AG10803 (cell line): ENCODE measurements at regions not wholly inside any gene's neighbourhood (a gene's known extent, or its start where the extent isn't known, plus 50 kb on each side); places are given as distances from the start of the nearest gene placed in this dataset.

Experiments
- DNase-seq: peaks from one replicate; pipeline ENCODE4 v3.0.0; 2010; ENCODE audit warnings: low read depth
- H3K4me3 ChIP-seq: 2 replicates; pipeline ENCODE4 v1.5.1; 2011; ENCODE audit warnings: mild to moderate bottlenecking, low read length, control low read depth
- CTCF ChIP-seq: conservative IDR thresholded peaks from 2 replicates; pipeline ENCODE4 v1.5.1; 2011; ENCODE audit warnings: mild to moderate bottlenecking, low read length, control low read depth, inconsistent platforms

GRCh38 chr7:9978106-9979064 is 995.3 kb upstream of the PHF14 start:
- no peak for DNase-seq
- TF ChIP-seq CTCF: no peak

GRCh38 chr7:9981742-9982349 is 991.8 kb upstream of the PHF14 start:
- no peak for TF ChIP-seq CTCF
- no peak overlapping the region for H3K4me3 ChIP-seq
- DNase-seq: no peak

More at GRCh38 chr7:9978106-9979064, 995.3 kb upstream of the PHF14 start:
- H3K4me3 ChIP-seq: no peak overlapping the region

DNA sequence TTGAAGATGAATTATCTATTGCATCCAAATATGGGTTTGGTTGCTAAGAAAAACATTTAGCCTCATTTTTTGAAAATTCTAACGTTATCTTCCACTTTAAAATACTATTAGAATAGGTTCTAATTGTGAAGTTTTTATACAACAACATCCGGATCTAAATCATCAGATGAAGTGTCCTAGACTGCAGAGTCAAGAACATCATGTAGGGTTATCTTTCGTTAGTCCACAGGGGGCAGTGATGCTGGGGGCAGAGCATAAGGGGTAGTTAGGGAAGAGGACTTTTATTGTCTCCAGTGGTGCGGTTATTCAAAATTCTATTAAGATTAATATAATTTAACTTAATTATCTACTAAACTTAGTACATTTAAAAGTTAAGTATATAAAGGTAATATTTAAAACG is 990.6 kb upstream of the PHF14 start:
- no peak for DNase-seq
- H3K4me3 ChIP-seq: no peak overlapping the region
- no peak for TF ChIP-seq CTCF

DNA sequence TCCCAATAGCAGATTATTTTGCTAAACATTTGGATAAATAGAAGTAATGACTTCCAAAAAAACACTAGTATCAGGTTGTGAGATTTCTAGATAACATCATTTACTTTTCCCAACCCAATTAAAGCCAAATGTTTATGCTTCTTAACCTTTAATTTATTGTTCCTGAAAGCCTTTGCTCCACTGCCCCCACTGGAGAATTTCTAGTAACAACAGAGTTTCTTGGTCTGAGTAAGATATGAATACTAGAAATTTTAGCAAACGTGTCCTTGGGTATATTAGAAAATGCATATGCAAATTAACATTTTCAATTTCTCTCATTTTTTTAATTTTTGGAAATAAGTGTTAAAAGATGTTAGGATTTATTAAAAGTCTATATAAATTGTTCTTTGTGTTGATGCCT is 958.0 kb upstream of the PHF14 start:
- no peak overlapping the region for H3K4me3 ChIP-seq
- no peak for DNase-seq
- TF ChIP-seq CTCF: no peak

- no peak for DNase-seq
- no peak overlapping the region for H3K4me3 ChIP-seq
- no peak for TF ChIP-seq CTCF
Observed at GRCh38 chr7:10022480-10022879, 951.2 kb upstream of the PHF14 start.

- H3K4me3 ChIP-seq: no peak overlapping the region
- no peak for TF ChIP-seq CTCF
- no peak for DNase-seq
Observed at GRCh38 chr7:10022957-10023356, 950.7 kb upstream of the PHF14 start.
